ENCODE measurements at regions not wholly inside any gene's neighbourhood (a gene's known extent, or its start where the extent isn't known, plus 50 kb on each side); places are given as distances from the start of the nearest gene placed in this dataset.

DNA sequence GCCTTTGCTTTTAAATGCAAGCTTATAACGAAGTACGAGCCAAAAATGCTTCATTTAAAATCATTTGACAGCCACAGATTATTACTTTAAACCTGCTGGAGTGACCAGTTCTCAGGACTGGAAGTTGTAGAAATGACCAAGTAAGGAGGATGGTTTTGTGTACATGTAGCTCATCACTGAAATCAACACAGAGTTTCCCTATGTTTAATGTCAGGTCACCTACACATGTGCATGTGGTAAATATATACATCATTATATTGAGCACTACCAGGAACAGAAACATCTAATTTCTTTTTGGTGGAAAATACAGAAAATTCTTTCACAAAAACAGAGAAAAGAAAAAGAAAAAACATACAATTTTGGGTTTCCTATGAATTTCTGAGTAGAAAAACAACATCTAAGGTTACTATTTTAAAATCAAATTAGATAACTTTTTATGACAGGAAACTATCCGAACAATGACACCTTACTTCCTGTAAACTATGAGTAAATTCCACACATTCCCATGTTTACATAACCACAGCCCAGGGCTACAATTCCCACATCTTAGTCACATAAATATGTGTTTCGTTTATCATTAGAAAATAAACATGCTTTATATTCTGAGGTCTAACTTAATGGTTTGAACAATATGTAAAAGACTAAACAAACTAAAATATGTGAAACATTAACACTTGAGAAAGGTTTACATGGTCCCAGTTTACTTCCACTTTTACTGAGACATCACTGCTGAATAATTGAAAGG lies 73.6 kb downstream of the ZNF281 start:
- Mint-ChIP-seq H3K27me3 (ENCODE audit: low read depth, poor library complexity) (no peaks in the 10 kb centered on the region), H3K9me3 (no peaks in the 10 kb centered on the region), H3K36me3 (ENCODE audit: low read depth) (no peaks in the 10 kb centered on the region), H3K27ac (peak overlapping the region; percentile 84), H3K4me1 (peaks cover 29% of the 10 kb centered on the region), H3K4me3 (no peak overlapping the region)
- TF ChIP-seq, protein P1, sequence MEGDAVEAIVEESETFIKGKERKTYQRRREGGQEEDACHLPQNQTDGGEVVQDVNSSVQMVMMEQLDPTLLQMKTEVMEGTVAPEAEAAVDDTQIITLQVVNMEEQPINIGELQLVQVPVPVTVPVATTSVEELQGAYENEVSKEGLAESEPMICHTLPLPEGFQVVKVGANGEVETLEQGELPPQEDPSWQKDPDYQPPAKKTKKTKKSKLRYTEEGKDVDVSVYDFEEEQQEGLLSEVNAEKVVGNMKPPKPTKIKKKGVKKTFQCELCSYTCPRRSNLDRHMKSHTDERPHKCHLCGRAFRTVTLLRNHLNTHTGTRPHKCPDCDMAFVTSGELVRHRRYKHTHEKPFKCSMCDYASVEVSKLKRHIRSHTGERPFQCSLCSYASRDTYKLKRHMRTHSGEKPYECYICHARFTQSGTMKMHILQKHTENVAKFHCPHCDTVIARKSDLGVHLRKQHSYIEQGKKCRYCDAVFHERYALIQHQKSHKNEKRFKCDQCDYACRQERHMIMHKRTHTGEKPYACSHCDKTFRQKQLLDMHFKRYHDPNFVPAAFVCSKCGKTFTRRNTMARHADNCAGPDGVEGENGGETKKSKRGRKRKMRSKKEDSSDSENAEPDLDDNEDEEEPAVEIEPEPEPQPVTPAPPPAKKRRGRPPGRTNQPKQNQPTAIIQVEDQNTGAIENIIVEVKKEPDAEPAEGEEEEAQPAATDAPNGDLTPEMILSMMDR (IDR thresholded peaks at IDR 0.05) = no peak
- no peak for DNase-seq

DNA sequence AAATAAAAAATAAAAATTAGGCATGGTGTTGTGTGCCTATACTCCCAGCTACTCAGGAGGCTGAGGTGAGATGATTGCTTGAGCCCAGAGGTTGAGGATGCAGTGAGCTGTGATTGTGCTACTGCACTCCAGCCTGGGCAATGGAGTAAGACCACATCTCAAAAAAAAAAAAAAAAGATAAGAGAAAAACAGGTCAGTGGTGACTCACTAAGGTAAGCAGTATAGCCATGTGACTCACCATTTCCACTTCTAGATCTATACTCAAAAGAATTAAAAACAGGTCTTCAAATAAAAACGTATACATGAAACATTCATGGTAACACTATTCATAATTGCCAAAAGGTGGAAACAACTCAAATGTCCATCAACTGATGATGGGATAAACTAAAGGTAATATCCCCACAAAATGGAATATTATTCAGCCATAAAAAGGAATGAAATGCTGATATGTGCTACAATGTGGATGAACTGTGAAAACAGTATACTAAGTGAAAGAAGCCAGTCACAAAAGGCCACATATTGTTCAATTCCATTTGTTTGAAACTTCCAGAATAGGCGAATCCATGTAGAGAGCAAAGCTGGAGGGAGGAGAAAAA lies 75.1 kb downstream of the ZNF281 start:
- H3K4me3 Mint-ChIP-seq = no peak overlapping the region
- TF ChIP-seq, protein P1 (IDR thresholded peaks at IDR 0.05) = no peak
- no peaks in the 10 kb centered on the region for H3K27me3 Mint-ChIP-seq (ENCODE audit: low read depth, poor library complexity)
- DNase-seq = no peak
- peaks cover 41% of the 10 kb centered on the region for H3K4me1 Mint-ChIP-seq
- H3K9me3 Mint-ChIP-seq = no peaks in the 10 kb centered on the region
- no peaks in the 10 kb centered on the region for H3K36me3 Mint-ChIP-seq (ENCODE audit: low read depth)
- no peak overlapping the region for H3K27ac Mint-ChIP-seq

DNA sequence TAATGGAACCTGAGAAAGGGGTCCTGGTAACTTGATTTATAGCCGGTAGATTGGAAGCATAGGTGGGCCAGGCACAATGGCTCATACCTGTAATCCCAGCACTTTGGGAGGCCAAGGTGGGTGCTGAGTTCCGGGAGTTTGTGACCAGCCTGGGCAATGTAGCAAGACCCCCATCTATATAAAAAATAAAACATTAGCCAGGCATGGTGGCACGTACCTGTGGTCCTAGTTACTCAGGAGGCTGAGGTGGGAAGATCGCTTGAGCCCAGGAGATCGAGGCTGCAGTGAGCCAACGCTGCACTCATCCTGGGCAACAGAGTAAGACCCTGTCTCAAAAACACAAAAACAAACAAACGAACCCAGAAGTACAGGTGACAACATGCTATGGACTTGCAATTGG lies 76.5 kb downstream of the ZNF281 start:
- H3K27ac Mint-ChIP-seq = no peak overlapping the region
- no peaks in the 10 kb centered on the region for H3K9me3 Mint-ChIP-seq
- no peak for DNase-seq
- H3K36me3 Mint-ChIP-seq (ENCODE audit: low read depth) = no peaks in the 10 kb centered on the region
- H3K4me1 Mint-ChIP-seq = peaks cover 51% of the 10 kb centered on the region
- TF ChIP-seq, protein P1 (IDR thresholded peaks at IDR 0.05) = no peak
- H3K27me3 Mint-ChIP-seq (ENCODE audit: low read depth, poor library complexity) = no peaks in the 10 kb centered on the region
- H3K4me3 Mint-ChIP-seq = no peak overlapping the region

DNA sequence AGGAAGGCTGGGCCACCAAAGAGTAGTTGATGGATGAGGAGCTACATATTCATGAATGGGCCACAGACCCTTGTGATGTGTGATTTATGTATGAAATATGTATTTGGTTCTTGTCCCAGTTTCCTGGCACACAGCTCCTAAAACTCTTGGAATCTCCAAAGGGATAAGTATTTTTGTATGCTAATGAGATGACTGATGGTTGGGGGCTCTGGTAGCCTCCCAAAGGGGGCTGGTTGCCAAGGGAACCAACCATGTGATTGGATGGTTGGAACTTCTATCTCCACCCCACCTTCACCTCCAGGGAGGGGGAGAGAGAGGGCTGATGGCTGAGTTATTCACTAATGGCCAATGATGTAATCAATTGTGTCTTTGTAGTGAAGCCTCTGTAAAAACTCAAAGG lies 77.1 kb downstream of the ZNF281 start:
- Mint-ChIP-seq H3K4me1 (peaks cover 54% of the 10 kb centered on the region), H3K9me3 (no peaks in the 10 kb centered on the region)
- no peak for DNase-seq

DNA sequence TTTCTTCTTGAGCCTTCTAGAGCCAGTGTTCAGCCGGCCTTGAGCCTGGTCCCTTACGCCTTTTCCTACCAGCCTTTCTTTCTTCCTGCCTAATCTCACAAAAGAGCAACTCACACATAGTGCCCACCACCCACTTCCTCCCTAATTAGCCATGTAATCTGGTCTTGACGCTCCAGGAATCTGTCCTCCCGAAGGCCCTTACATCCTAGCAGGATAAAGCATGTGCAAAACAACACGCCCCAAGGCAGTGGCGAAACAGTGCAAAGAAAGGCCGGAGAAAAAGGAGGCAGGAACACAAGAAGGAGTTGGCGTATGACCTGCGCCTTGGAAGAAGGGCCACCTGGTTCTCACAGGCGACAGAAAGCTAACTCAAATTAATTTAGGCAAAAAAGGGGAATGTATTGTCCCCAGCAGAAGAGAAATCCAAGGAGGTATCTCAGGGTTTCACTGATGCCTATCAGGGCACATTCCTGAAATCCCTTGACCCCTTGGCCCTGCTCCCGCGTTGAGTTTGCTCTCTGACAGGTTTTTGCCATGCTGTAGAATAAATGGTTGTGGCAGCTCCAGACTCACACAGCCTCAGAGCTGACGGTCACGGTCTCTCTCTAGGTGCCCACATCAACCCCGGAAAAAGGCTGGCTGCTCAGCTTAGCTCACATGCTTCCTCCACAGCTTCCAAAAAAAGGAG lies 79.0 kb downstream of the ZNF281 start:
- H3K36me3 Mint-ChIP-seq (ENCODE audit: low read depth) = no peaks in the 10 kb centered on the region
- H3K27ac Mint-ChIP-seq = peak overlapping the region; percentile 53
- H3K27me3 Mint-ChIP-seq (ENCODE audit: low read depth, poor library complexity) = peaks cover 7% of the 10 kb centered on the region
- peaks cover 48% of the 10 kb centered on the region for H3K4me1 Mint-ChIP-seq
- TF ChIP-seq, protein P1 (IDR thresholded peaks at IDR 0.05) = no peak
- peak; percentile 41 for DNase-seq
- H3K9me3 Mint-ChIP-seq = no peaks in the 10 kb centered on the region
- H3K4me3 Mint-ChIP-seq = peak overlapping the region; percentile 3

More for the DNA sequence above, 77.1 kb downstream of the ZNF281 start:
- no peak overlapping the region for H3K27ac Mint-ChIP-seq
- no peaks in the 10 kb centered on the region for H3K27me3 Mint-ChIP-seq (ENCODE audit: low read depth, poor library complexity)
- TF ChIP-seq, protein P1 (IDR thresholded peaks at IDR 0.05) = no peak
- no peaks in the 10 kb centered on the region for H3K36me3 Mint-ChIP-seq (ENCODE audit: low read depth)
- no peak overlapping the region for H3K4me3 Mint-ChIP-seq
